ENCODE measurements at regions not wholly inside any gene's neighbourhood (a gene's known extent, or its start where the extent isn't known, plus 50 kb on each side); places are given as distances from the start of the nearest gene placed in this dataset.

GRCh38 chr4:123186731-123187130 is 209.9 kb upstream of the SPRY1 start:
- no peak for TF ChIP-seq CTCF (IDR thresholded peaks at IDR 0.05)
- no peak for TF ChIP-seq POLR2A (IDR thresholded peaks at IDR 0.05)
- no peak for TF ChIP-seq EP300 (IDR thresholded peaks at IDR 0.05)
- TF ChIP-seq POLR2AphosphoS5 (IDR thresholded peaks at IDR 0.05): no peak
